ENCODE measurements at regions not wholly inside any gene's neighbourhood (a gene's known extent, or its start where the extent isn't known, plus 50 kb on each side); places are given as distances from the start of the nearest gene placed in this dataset.

- Histone ChIP-seq H3K27me3 (ENCODE audit: insufficient read depth, low read depth) (no peaks in the 10 kb centered on the region), H3K27ac (no peak overlapping the region), H2AFZ (no peak overlapping the region), H3K4me1 (replicated peaks; ENCODE audit: insufficient read depth) (no peaks in the 10 kb centered on the region), H3K79me2 (ENCODE audit: low read depth) (no peaks in the 10 kb centered on the region), H3F3A (ENCODE audit: insufficient read depth, low read depth) (no peaks in the 10 kb centered on the region), H3K9me3 (ENCODE audit: insufficient read depth, low read depth) (no peaks in the 10 kb centered on the region), H3K36me3 (ENCODE audit: low read depth) (no peaks in the 10 kb centered on the region), H4K20me1 (ENCODE audit: insufficient read depth) (no peaks in the 10 kb centered on the region), H3K4me2 (no peak overlapping the region), H3K4me3 (no peak overlapping the region), H3K9me2 (ENCODE audit: insufficient read depth) (no peaks in the 10 kb centered on the region)
- TF ChIP-seq EZH2 (IDR thresholded peaks at IDR 0.05; ENCODE audit: low read depth) (no peak), CTCF (conservative IDR thresholded peaks at IDR 0.05) (no peak)
- intact Hi-C loops (cut with micrococcal nuclease; ENCODE audit: unreplicated experiment): no loop called here
- ChIA-PET POLR2A (ENCODE audit: unreplicated experiment) (no interaction called here), CTCF (no interaction called here)
- BruUV-seq (replicated peaks): no TSS peak
- DNase-seq: no peak
Observed at GRCh38 chr4:176571206-176571605, 221.5 kb downstream of the VEGFC start.

GRCh38 chr4:176575141-176575730, 217.5 kb downstream of the VEGFC start:
- no peaks in the 10 kb centered on the region for H3K27me3 ChIP-seq (ENCODE audit: insufficient read depth, low read depth)
- H3K36me3 ChIP-seq (ENCODE audit: low read depth): no peaks in the 10 kb centered on the region
- DNase-seq: no peak
- ChIA-PET POLR2A (ENCODE audit: unreplicated experiment) (no interaction called here), CTCF (no interaction called here)
- no peaks in the 10 kb centered on the region for H3K79me2 ChIP-seq (ENCODE audit: low read depth)
- H3K27ac ChIP-seq: no peak overlapping the region
- H3K9me2 ChIP-seq (ENCODE audit: insufficient read depth): no peaks in the 10 kb centered on the region
- no peak overlapping the region for H2AFZ ChIP-seq
- H3F3A ChIP-seq (ENCODE audit: insufficient read depth, low read depth): no peaks in the 10 kb centered on the region
- no peaks in the 10 kb centered on the region for H3K9me3 ChIP-seq (ENCODE audit: insufficient read depth, low read depth)
- no TSS peak for BruUV-seq (replicated peaks)
- H3K4me3 ChIP-seq: no peak overlapping the region
- intact Hi-C loops (cut with micrococcal nuclease; ENCODE audit: unreplicated experiment): no loop called here
- no peak overlapping the region for H3K4me2 ChIP-seq
- H4K20me1 ChIP-seq (ENCODE audit: insufficient read depth): no peaks in the 10 kb centered on the region
- TF ChIP-seq CTCF (conservative IDR thresholded peaks at IDR 0.05) (no peak), EZH2 (IDR thresholded peaks at IDR 0.05; ENCODE audit: low read depth) (no peak)
- H3K4me1 ChIP-seq (replicated peaks; ENCODE audit: insufficient read depth): no peaks in the 10 kb centered on the region

GRCh38 chr4:176579226-176579625, 213.5 kb downstream of the VEGFC start:
- Histone ChIP-seq H4K20me1 (ENCODE audit: insufficient read depth) (no peaks in the 10 kb centered on the region), H3K27ac (no peak overlapping the region), H2AFZ (no peak overlapping the region), H3K4me3 (no peak overlapping the region), H3K9me2 (ENCODE audit: insufficient read depth) (no peaks in the 10 kb centered on the region), H3K4me2 (no peak overlapping the region), H3K9me3 (ENCODE audit: insufficient read depth, low read depth) (no peaks in the 10 kb centered on the region), H3K36me3 (ENCODE audit: low read depth) (no peaks in the 10 kb centered on the region), H3K4me1 (replicated peaks; ENCODE audit: insufficient read depth) (no peaks in the 10 kb centered on the region), H3F3A (ENCODE audit: insufficient read depth, low read depth) (no peaks in the 10 kb centered on the region), H3K27me3 (ENCODE audit: insufficient read depth, low read depth) (no peaks in the 10 kb centered on the region), H3K79me2 (ENCODE audit: low read depth) (no peaks in the 10 kb centered on the region)
- POLR2A ChIA-PET (ENCODE audit: unreplicated experiment): no interaction called here
- TF ChIP-seq CTCF (conservative IDR thresholded peaks at IDR 0.05) (no peak), EZH2 (IDR thresholded peaks at IDR 0.05; ENCODE audit: low read depth) (no peak)
- CTCF ChIA-PET: no interaction called here
- intact Hi-C loops (cut with micrococcal nuclease; ENCODE audit: unreplicated experiment): no loop called here
- no peak for DNase-seq
- BruUV-seq (replicated peaks): no TSS peak
